Right forelimb (tissue), 1 donor: ENCODE measurements at regions not wholly inside any gene's neighbourhood (a gene's known extent, or its start where the extent isn't known, plus 50 kb on each side); places are given as distances from the start of the nearest gene placed in this dataset.

Experiments used
- DNase-seq: peaks from one replicate; pipeline ENCODE4 v3.0.0-alpha.2; 2018

DNA sequence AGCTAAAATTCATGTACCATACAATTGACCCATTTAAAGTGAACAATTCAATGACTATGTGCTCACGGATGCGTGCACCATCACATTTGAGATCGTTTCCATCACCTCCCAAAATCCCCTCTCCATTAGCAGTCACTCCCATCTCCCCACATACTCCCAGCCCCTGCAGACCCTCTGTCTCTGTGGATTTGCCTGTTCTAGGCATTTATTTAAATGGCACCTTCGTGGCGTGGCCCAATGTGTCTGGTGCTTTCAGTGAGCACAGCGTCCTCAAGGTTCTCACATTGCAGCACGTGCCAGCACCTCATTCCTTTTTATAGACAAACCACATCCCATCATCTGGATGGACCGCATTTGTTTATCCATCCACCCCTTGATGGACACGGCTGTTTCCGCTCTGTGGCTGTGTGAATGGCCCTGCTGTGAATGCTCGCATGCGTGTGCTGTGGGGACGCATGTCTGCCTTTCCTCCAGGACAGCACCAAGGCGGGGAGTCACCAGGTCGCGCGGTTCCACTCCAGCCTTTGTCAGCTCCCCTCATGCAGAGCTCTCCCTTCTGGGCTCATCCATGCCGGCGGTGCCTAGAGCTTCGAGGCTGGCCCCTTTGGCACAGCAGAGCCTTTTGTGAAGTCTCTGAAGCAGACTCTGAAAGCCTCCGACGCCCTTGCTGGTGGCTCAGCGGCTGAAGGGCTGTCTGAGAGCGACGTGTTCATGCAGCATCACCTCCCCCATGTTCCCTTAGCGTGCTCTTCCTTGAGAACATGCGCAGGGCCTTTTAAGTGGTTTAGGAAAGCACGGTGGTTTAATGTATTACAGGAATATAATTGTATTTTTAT is 184.4 kb downstream of the KIF26A start:
- peak; percentile 46 for DNase-seq

DNA sequence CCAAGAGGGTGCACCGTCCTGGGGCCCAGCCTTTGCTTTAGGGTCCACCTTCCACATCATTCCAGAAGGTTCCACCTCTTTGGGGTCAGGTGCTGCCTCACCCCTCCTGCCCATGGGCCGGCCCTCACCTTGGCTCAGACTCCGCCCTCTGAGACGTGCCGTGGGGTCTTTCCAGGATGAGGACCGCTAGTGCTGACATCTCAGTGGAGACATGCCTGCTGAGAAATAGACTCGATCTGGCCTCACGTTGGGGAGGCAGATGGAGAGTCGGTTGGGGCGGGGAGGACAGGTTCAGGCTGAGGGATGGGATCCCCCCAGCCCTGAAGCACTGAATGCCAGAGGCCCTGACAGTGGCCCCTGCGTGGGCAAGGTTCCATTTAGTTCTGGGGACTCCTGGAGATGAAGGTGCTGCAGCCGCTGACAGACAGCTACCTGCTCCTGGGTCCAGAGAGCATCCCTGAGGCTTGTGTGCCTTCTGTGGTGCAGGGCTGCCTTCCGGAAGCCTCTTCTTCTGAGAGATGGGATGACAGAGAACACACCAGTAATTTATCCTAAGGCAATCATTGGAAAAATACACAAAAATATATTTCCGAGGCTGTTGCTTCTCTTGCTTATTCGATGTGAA is 185.3 kb downstream of the KIF26A start:
- peak; percentile 9 for DNase-seq

- DNase-seq, result no peak
Measured at GRCh38 chr14:104326848-104327247, 188.5 kb downstream of the KIF26A start.

GRCh38 chr14:104328607-104329006 is 190.2 kb downstream of the KIF26A start:
- no peak for DNase-seq

- DNase-seq, result no peak
Measured at GRCh38 chr14:104329793-104330192, 191.4 kb downstream of the KIF26A start.

DNA sequence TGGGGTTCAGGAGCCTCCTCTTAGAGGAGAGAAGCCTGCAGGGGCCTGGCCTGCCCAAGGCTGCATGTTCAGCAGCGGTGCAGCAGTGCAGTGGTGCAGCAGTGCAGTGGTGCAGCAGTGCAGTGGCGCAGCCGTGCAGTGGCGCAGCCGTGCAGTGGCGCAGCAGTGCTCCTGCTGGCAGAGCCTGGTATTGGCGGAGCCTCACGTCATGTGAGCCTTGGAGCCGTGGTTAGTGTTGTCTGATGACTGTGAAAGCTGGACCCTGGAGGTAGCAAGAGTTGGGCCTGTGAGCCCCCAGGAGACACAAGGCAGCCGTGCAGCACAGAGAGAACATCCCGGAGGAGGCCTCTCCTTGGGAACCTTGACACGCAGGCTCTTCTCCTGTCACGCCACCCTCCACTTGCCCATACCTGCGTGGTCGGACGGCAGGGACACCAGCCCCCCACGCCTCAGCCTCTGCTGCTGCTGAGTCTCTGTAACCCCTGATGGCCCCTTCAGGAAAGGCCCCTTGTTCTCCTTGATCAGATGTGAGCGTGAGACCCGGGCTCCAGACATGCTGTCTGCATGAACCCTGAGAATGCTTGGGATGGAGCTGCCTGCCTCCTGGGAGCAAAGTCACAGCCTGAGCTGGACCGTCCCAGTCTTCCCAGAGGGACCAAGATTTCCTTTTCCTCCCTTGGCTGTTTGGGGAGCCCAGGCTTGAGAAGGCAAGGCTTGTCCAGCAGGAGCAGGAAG is 193.7 kb downstream of the KIF26A start:
- no peak for DNase-seq

DNA sequence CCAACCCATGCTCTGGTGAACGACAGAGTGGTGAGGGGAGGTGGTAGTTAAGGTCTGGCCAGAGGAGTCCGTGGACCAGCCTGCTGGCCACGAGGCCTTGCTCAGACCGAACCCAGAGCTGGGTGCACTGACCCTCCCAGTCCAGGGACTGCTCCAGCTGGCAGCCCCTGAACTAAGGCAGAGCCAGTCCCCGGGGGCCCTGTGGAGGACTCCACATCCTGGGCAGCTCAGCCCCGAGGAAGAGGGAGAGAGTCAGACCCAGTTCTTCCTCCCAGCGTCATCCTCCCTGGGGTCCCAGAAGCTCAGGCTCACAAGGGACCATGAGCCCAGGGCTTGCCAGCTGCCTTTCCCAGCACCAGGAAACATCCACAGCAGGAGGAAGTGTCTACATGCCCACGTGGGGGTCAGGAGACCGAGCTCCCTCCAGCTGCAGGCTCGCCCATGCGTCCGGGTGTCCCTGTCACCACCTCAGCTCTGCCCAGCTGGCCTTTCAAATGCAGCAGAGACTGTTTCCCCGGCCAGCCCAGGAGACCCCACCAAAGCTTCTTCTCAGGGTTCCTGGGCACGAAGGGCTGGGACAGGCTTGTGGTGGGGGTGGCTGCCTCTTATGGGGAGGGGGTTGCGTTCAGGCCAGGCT is 194.4 kb downstream of the KIF26A start:
- DNase-seq, result no peak

- no peak for DNase-seq
Measured at GRCh38 chr14:104333646-104334423, 195.4 kb downstream of the KIF26A start.

GRCh38 chr14:104334424-104335161 is 196.2 kb downstream of the KIF26A start:
- DNase-seq, result no peak

- DNase-seq, result no peak
Measured at GRCh38 chr14:104335176-104335575, 196.8 kb downstream of the KIF26A start.

DNA sequence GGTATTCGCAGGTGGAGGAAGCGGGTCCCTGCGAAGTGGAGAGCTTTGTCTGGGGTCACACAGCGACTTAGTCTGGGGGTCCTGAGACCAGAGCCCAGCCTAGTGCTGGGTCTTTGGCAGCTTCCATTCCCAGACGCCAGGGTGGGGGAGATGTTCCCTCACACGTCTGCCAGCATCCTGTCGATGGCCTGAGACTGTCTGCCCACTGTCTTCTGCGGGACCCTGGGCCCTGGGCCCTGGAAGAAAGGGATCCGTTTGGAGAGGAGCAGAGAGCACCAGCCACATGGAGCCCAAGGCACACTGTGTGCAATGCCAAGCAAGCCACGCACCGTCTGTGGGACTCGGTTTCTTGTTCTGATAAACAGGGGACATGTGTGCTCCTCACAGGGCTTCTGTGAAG is 197.2 kb downstream of the KIF26A start:
- no peak for DNase-seq

- DNase-seq, result no peak
Measured at GRCh38 chr14:104337351-104337750, 199.0 kb downstream of the KIF26A start.

DNA sequence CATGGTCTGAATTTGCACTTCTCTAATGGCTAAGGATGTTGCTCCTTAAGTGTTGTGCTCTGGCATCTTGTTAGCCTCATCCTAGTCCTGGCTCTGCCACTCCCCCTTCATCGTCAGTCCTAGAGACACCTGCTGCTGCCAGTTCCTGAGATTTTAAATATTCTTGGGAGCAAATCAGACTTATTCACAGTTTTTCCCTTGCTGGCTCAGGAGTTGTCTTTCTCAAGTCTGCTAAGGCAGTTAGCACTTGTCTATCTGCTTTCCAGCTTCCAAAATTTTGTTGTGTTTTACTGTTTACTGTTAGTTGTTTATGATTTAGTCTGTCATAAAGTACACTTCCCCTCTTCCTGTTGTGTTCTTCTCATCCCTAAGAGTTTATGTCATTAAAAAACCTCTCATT is 201.0 kb downstream of the KIF26A start:
- no peak for DNase-seq

DNA sequence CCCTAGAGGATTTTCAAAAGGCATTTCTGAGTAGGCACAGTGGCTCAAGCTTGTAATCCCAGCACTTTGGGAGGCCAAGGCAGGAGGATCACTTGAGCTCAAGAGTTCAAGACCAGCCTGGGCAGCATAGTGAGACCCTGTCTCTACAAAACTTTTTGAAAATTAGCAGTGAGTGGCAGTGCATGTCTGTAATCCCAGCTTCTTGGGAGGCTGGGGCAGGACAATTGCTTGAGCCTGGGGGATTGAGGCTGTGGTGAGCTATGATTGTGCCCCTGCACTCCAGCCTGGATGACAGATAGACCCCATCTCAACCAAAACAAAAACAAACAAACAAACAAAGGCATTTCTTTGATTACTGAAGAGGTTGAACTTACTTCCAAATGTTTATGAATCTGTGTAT is 201.4 kb downstream of the KIF26A start:
- peak; percentile 24 for DNase-seq

GRCh38 chr14:104341532-104342434 is 203.4 kb downstream of the KIF26A start:
- DNase-seq, result no peak

DNA sequence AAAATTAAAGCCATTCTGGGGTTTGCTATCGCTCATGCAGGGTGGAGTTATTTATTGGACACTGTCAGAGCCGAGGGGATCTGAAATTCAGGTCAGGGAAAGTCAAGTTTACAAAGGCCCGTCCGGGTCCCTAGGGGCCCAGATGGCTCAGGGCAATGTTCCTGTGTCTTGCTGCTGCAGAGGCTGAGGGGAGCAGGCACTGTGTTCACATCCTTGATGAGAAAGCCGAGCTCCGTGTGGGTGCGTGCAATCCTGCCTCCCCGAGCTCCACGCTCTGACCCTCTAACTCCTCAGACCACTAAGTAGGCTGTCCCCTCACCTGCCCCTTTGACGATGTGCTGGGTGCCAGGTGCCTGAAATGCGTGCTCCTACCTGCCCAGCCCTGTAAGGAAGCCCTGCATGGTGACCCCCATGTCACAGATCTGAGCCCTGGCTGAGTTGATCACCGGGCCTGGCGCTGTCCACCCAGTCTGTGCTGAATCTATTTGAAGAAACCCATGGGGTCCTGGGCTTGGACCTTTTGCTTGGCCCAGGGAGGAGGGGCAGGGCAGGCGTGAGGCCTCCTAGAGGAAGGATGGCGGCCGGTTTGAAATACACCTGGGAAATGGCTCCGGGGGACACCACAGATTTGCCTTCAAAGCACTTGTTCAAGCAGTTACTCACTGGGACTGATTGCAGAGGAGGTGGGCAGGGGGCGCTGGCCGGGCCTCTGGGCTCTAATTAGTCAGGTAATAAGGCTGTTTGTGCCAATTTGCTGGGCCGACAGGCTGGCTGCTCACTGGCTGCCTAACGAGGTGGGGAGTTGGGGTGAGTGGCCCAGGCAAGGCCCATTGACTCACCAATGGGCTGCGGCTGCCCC is 204.3 kb downstream of the KIF26A start:
- DNase-seq, result no peak

DNA sequence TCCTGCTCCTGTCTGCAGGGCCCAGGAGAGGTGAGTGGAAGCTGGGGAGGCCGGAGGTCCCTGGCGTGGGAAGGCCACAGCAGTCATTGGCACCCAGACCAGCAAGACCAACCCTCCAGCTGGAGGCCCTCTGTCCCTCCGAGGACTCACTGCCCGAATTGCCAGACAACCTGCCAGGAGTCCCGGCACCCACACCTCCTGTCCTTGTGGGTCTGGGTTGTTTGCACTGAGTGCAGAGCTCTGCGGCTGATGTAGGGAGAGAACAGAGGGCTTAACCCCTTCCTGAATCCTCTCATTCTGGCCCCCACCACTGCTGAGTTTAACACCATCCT is 204.9 kb downstream of the KIF26A start:
- DNase-seq, result no peak

DNA sequence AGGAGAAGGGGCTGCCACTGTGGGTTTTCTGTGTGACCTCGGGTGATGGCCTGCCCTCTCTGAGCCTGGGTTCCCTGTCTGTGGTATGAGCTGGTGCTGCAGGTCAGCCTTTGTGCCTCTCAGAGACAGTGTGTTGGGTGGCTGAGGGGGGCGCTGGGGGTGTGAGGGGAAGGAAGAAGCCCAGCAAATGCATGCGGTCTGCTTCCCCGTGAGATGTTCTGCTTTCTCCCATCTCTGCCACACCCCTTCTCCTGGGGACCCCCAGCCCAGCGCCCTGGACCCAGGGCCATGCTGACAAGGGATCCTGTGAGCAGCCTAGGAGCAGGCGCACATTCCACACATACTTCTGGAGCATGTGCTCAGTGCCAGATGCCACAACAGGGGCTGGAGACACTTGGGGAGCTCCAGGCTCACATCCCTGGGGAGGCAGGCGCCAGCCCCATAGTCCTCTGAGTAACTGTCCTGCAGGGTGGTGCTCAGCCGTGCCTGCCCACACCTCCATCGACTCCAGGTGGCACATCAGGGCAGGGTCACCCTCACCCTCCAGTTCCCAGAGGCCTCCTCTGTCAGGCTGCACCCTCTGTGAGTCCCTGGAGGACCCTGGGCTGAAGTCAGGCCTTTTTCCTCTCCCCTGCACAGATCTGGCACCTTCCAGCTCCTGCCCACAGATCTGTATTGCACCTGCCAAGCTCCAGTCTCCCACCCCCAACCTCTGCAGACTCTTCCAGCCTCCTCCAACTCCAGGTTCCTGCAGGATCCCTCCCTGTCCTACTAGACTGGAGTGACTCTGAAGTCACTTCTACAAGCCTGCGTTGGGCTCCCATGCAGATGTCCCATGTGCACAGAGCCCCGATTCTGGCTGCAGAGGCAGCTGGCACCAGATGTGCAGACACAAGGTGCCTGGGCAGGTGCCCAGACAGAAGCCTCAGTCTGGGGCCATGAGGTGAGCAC is 205.6 kb downstream of the KIF26A start:
- DNase-seq, result no peak
